ENCODE measurements at regions not wholly inside any gene's neighbourhood (a gene's known extent, or its start where the extent isn't known, plus 50 kb on each side); places are given as distances from the start of the nearest gene placed in this dataset.
A peak's percentile ranks its signal among the peaks of the same experiment; 100 is the strongest.

DNA sequence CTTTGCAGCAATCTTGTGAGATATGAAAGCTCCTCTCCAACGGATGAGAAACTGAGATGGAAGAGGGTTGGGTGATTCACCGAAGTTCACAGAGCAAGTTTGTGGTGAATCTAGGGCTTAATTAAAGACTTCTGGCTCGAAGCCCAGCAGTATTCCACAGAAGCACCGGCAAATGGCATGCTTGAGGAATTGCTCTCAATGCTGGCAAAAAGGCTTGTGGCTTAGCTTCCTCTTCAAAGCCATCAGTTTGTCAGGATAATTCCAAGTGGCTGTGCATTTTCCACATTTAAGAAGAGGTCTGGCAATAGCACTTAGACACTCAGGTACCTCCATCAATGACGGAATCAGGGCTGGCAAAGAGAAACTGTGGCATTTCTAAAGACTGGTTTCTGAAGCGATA lies 98.7 kb upstream of the SLC66A3 start:
- peak; percentile 80 for DNase-seq (ENCODE audit: low read depth)
- in situ Hi-C loops (cut with HindIII; ENCODE audit: low pct_unique_long_range_greater_than_20kb, low sequenced_read_pairs) = no loop called here

GRCh38 chr2:11057031-11057430 lies 98.2 kb upstream of the SLC66A3 start:
- in situ Hi-C loops (cut with HindIII; ENCODE audit: low pct_unique_long_range_greater_than_20kb, low sequenced_read_pairs) = no loop called here

GRCh38 chr2:11058129-11058528 lies 97.1 kb upstream of the SLC66A3 start:
- DNase-seq (ENCODE audit: low read depth) = no peak
- in situ Hi-C loops (cut with HindIII; ENCODE audit: low pct_unique_long_range_greater_than_20kb, low sequenced_read_pairs) = no loop called here

More at GRCh38 chr2:11057031-11057430, 98.2 kb upstream of the SLC66A3 start:
- DNase-seq (ENCODE audit: low read depth) = no peak

GRCh38 chr2:11060376-11061169 lies 94.7 kb upstream of the SLC66A3 start:
- in situ Hi-C loops (cut with HindIII; ENCODE audit: low pct_unique_long_range_greater_than_20kb, low sequenced_read_pairs) = no loop called here
- no peak for DNase-seq (ENCODE audit: low read depth)

- in situ Hi-C loops (cut with HindIII; ENCODE audit: low pct_unique_long_range_greater_than_20kb, low sequenced_read_pairs) = no loop called here
- no peak for DNase-seq (ENCODE audit: low read depth)
Measured at GRCh38 chr2:11065833-11066485, 89.3 kb upstream of the SLC66A3 start.

DNA sequence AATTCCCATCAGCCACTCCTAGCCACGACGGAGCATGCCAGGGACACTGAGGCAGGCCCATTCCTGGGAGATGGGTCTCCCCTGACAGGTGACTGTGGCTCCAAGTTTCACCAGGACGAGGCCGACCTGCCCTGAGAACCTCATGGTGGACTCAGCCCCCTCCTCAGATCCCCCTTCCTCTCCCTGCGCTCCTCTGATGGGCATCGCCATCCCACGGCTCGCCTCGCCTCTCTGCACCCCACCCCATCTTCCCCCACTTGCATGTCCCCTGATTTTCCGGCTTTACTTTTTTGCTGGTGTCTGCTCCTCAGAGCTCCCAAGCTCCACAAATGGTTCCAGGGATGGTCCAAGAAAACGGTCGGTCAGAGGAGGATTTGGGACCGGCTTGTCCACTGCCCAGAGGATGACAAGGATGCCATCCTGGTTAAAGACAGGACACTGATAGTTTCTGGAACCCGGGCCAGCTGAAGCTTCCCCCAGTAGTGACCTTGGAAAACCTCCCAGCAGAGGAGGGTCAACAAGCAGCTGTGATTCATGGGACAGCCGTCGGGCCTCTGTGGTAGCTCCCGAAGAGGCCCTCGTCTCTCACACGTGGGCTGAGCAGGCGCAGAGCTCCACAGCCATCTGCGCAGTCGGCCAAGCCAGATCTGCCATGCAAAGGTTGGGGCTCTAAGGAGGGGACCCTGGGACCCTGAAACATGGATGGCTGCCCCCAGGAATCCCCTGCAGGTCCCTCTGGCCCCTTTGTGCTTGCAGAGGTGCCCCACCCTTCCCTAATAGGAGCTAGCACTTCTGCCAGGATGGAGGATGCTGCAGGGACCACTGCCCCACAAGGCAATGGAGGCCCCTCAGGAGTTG lies 87.8 kb upstream of the SLC66A3 start:
- DNase-seq (ENCODE audit: low read depth) = no peak

GRCh38 chr2:11068079-11068741 lies 87.1 kb upstream of the SLC66A3 start:
- in situ Hi-C loops (cut with HindIII; ENCODE audit: low pct_unique_long_range_greater_than_20kb, low sequenced_read_pairs) = no loop called here
- no peak for DNase-seq (ENCODE audit: low read depth)

More for the DNA sequence above, 87.8 kb upstream of the SLC66A3 start:
- in situ Hi-C loops (cut with HindIII; ENCODE audit: low pct_unique_long_range_greater_than_20kb, low sequenced_read_pairs) = no loop called here

DNA sequence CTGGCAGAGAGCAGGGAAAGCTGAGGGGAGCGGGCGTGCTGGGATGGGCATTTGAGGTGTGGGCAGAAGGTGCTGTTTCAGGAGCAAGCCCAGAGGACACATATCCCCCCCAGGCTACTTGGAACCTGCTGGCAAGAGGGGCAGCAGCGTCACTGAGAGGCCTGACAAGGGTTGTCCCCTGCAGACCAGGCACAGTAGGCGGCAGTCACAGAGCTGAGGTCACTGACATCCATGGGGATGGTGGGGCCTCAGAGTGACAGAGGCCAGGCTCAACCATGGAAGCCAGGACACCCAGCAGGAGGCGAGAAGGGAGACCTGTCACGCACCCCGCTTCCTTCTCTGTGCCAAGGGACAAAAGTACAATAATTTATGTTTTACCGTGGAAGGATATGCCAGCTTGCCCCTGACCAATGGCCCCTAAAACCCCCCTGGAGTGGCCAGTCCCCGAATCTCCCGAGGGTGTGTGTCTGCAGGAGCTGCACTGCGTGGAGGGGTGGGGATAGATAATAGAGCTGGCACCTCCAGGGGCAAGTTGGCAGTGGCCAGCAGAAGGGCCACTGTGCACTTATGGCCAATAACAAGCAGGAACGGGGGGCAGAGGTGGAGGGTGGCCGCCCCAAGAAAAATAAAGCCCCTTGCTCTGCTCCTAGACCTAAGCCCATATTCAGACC lies 86.3 kb upstream of the SLC66A3 start:
- no peak for DNase-seq (ENCODE audit: low read depth)
- in situ Hi-C loops (cut with HindIII; ENCODE audit: low pct_unique_long_range_greater_than_20kb, low sequenced_read_pairs) = no loop called here

- DNase-seq (ENCODE audit: low read depth) = no peak
- in situ Hi-C loops (cut with HindIII; ENCODE audit: low pct_unique_long_range_greater_than_20kb, low sequenced_read_pairs) = no loop called here
Measured at GRCh38 chr2:11069566-11070185, 85.6 kb upstream of the SLC66A3 start.

DNA sequence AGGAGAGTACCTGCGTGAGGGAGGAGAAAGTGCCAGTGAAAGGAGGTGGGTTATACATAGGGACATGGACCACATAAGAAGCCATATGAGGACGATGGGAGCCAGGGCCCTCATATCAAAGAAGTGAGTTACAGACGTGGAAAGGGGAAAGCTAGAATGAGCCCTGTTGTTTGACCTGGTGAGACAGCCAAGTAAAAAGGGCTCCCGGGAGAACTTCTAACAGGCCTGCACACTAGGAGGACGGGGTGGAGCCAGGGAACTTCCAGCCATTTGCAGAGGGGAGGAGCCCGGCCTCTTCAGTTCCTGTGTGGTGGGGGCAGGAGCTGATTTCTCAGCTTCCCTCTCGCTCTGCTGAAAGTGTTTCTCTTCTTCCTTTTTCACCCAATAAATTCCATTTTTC lies 84.1 kb upstream of the SLC66A3 start:
- in situ Hi-C loops (cut with HindIII; ENCODE audit: low pct_unique_long_range_greater_than_20kb, low sequenced_read_pairs) = no loop called here
- no peak for DNase-seq (ENCODE audit: low read depth)

DNA sequence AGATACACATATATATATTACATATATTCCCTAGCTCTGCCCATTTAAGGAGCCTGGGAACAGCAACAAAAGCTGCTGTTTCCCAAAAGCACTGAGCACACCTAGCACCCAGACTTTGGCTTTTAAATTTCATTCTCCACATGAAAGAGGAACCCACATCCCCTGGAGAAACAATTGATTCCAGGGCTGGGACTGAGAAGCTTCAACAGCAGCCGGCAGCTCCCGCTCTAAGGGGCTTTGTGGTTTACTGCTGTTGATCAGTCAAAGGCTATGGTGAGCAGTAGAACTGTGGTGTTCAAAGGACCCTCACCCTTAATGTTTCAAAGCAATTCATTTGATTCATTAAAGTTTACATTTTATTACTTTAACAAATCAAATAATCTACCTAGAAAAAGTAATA lies 83.3 kb upstream of the SLC66A3 start:
- in situ Hi-C loops (cut with HindIII; ENCODE audit: low pct_unique_long_range_greater_than_20kb, low sequenced_read_pairs) = no loop called here
- DNase-seq (ENCODE audit: low read depth) = no peak

- in situ Hi-C loops (cut with HindIII; ENCODE audit: low pct_unique_long_range_greater_than_20kb, low sequenced_read_pairs) = no loop called here
- DNase-seq (ENCODE audit: low read depth) = no peak
Measured at GRCh38 chr2:11072550-11072949, 82.7 kb upstream of the SLC66A3 start.

DNA sequence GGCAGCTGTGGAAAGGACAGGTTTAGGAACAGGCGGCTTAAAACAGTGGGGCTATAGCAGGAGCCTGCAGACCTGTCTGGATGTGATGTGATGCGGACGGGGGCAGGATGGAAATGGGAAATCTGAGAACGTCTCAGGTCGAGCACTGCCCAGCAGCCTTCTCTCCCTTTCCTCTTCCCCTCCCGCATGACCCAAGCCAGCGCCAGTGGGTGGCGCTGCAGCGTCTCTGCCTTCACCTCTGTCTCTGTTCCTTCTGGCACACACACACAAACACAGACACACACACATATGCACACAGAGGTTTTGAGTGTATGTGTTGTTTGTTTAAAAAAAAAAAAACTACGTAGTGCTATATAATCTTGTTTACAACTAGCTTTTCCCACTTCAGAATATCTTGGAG lies 82.0 kb upstream of the SLC66A3 start:
- in situ Hi-C loops (cut with HindIII; ENCODE audit: low pct_unique_long_range_greater_than_20kb, low sequenced_read_pairs) = no loop called here
- DNase-seq (ENCODE audit: low read depth) = no peak

DNA sequence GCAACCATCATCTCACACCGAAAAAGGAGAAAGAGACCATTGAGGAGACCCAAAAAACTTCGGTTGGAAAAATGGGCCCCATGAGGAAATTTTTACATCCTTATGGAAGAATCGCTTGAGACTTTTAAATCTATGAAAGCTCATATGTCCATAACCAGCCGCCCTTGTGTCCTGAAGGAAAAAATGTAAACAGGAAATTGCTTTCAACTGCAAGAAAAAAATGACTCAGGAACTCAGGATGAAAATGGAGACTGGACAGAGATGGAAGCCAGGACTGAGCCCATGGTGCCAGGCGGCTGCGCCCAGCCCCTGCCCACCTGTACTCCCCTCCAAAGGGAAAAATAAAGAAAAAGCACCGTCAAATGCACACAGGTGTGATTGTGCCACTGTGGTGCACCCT lies 81.5 kb upstream of the SLC66A3 start:
- DNase-seq (ENCODE audit: low read depth) = no peak
- in situ Hi-C loops (cut with HindIII; ENCODE audit: low pct_unique_long_range_greater_than_20kb, low sequenced_read_pairs) = no loop called here

DNA sequence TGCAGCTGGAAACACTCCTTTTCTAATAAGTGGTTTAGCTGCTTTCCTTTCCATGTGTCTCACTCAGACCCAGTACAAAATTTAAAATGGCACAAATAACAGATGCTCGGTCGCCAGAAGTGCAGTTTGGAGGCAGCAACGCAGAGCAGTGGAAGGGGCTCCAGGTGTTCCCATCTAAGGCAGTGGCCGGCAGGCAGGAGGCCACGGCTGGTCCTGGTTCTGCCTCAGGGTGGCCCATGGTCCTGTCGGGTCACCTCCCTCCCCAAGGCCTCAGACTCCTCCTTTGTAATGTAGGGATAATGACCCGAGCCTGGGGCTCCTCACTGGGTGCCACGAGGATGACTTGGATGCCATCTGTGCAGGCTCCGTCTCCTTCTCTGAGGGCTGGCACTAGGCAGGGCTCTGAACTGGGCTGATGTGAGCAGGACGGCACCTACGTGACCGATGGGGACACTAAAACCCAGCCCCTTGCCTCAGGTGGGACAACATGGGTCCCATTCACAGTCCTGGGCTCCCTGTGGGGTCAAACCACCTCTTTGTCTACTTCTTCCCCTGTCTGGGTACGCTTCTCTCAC lies 80.9 kb upstream of the SLC66A3 start:
- DNase-seq (ENCODE audit: low read depth) = no peak
- in situ Hi-C loops (cut with HindIII; ENCODE audit: low pct_unique_long_range_greater_than_20kb, low sequenced_read_pairs) = no loop called here

DNA sequence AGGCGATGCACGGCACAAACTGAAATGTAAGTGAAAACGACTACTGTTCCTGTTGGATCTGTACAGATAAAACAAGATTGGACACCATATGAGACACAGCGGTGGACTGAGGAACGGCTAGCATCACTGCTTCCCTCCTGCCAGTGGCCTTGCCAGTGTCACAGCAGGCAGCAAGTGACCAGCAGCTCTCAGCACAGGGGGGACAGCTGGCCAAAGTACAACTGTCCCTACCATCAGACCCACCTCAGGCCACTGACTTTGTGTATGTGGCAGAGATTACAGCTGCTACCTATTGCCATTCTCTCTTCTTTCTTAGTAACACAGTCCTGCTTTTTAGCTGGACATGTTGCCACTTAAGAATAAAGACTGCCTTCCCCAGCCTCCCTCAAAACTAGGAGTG lies 80.0 kb upstream of the SLC66A3 start:
- in situ Hi-C loops (cut with HindIII; ENCODE audit: low pct_unique_long_range_greater_than_20kb, low sequenced_read_pairs) = no loop called here

DNA sequence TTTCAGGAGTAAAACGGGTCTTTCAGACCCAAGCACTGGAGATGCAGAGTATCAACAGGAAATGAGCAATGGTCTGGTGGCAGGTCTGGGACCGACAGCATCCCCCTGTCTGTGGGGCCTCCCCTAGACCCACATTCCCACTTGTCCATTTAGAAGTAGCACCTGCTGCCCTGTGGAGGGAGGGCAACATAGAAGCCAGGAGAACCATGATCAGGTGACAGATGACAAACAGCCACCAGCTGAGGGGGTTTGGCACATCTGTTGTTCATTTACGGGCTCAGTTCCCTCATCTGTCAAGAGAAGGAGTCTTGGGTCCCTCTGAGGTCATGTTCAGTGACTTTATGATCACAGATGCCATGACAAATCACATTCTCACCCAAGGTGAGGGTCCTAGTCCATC lies 77.9 kb upstream of the SLC66A3 start:
- DNase-seq (ENCODE audit: low read depth) = no peak
- in situ Hi-C loops (cut with HindIII; ENCODE audit: low pct_unique_long_range_greater_than_20kb, low sequenced_read_pairs) = no loop called here

More for the DNA sequence above, 80.0 kb upstream of the SLC66A3 start:
- no peak for DNase-seq (ENCODE audit: low read depth)

Measured in Caki2 (cell line).